ENCODE measurements at regions not wholly inside any gene's neighbourhood (a gene's known extent, or its start where the extent isn't known, plus 50 kb on each side); places are given as distances from the start of the nearest gene placed in this dataset.

DNA sequence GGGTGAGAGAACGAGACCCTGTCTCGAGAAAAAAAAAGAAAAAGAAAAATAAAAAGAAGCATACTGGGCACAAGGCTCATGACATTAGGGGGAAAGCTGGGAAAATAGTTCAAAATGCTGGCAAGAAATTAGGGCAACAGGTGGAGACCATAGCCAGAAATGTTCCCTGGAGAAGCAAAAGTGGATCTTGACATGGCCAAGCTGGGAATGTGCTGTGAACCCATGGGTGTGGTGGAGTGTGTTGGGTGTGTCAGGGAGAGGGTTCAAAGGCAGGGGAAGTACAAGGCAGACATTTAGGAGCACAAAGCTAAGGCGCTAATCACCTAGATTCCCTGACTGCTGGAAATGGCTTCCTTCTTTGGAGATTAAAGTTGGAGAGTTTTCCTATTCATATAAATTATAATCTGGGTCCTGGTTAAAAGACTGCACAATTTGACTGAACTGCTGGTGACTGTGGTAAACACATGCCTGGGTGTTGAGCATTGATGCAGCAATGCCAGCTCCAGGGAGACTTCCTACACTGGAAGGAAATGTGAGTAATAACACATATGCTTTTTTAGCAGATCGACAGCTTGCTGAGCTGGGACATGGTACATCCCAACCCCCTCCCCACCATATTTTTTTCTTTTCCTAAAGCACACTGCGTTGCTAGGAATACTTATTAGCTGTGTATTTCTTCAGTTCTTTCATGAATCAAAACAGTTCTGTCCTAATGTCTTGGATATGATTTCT lies 70.1 kb upstream of the ARHGAP21 start:
- DNase-seq (ENCODE audit: low read depth in 2 of 2), result peak; percentile 21 to 78

- DNase-seq (ENCODE audit: low read depth in 2 of 2), result no peak
These were observed 69.0 kb upstream of the ARHGAP21 start for GRCh38 chr10:24792638-24793037.

DNA sequence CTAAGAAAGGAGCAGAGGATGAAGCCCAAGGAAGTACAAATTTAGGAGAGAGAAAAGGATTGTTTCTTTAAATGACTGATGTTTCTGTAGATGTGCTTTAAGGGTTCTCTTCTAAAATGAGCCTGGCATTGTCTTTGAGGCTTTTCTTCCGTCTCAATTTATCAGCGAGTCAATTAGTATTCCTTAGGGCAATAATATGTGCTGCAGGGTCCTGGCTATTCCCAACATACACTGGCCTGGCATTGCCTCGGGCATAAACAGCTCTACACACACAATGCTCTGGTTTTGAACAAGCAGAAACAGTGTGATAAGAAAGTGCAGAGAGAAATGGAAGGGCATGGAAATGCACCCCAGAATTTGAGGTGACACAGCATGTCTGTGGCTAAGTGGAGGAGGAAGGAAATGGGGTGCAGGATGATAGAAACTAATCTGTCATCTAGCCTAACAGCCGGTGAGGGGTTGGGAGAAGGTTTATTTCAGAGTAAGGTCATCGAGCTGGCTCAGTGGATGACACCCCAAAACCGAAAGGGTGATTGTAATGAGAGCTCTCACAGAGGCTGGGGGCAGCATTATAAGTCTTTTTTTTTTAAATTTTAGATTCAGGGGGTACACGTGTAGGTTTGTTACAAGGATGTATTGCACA lies 67.5 kb upstream of the ARHGAP21 start:
- no peak for DNase-seq (ENCODE audit: low read depth in 2 of 2)

- no peak for DNase-seq (ENCODE audit: low read depth in 2 of 2)
These were observed 66.9 kb upstream of the ARHGAP21 start for GRCh38 chr10:24790599-24790998.

GRCh38 chr10:24790073-24790472 lies 66.4 kb upstream of the ARHGAP21 start:
- no peak for DNase-seq (ENCODE audit: low read depth in 2 of 2)

DNA sequence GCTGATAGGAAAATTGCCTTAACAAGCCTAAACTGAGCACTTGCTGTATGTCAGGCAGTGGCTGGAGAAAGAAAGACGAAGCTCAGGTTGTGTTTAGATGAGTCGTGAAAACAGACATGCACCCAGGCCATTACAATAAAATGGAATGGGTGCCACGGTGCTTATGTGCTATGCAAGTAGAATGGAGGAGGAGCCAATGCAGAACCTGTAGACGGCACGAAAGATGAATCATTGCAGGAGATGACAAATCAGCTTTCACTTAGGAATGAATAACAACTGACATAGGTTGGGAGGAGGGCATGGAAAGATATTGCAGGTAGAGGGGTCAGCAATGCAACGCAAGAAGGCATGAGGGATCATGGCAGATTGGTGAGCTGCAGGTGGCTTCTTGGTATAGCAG lies 61.2 kb upstream of the ARHGAP21 start:
- DNase-seq (ENCODE audit: low read depth in 2 of 2), result no peak

DNA sequence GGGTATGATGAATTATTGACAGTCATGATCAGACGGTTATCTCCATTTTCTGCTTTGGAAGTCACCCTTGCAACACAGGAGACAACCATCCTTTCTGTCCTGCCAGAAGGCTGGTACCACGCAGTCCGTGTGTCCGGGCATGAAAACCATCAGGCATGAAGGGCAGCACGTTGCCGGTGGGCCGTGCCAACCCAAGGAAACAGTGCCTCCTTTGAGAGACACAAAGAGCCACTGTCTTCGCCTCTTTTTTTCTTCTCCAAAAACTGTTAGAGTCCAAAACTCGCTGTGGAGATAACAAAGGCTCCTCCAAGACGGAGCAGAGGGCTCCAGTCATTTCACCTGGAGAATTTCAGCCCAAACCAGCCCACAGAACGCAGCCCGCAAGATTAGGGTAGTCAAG lies 60.4 kb upstream of the ARHGAP21 start:
- no peak for DNase-seq (ENCODE audit: low read depth in 2 of 2)

GRCh38 chr10:24783504-24783903 lies 59.8 kb upstream of the ARHGAP21 start:
- DNase-seq (ENCODE audit: low read depth in 2 of 2), result no peak

- no peak for DNase-seq (ENCODE audit: low read depth in 2 of 2)
These were observed 56.0 kb upstream of the ARHGAP21 start for GRCh38 chr10:24779737-24780136.

DNA sequence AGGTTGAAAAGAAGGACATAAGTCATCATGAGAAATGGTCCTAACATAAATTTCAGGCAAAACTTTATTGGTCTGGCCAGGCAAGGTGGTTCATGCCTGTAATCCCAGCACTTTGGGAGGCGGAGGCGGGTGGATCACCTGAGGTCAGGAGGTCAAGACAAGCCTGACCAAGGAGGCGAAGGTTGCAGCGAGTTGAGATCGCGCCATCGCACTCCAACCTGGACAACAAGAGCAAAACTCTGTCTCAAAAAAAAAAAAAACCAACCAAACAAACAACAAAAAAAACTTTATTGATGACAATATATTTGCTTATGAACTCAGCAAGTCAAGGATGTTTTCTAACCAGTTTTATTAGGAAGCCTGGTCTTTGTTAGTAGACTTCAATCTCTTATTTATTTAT lies 54.6 kb upstream of the ARHGAP21 start:
- no peak for DNase-seq (ENCODE audit: low read depth in 2 of 2)

- DNase-seq (ENCODE audit: low read depth in 2 of 2), result no peak
These were observed 53.5 kb upstream of the ARHGAP21 start for GRCh38 chr10:24777196-24777595.

- no peak for DNase-seq (ENCODE audit: low read depth in 2 of 2)
These were observed 50.4 kb upstream of the ARHGAP21 start for GRCh38 chr10:24773939-24774589.

Data from dermis microvascular lymphatic vessel endothelial cell (primary cell).